ENCODE measurements at regions not wholly inside any gene's neighbourhood (a gene's known extent, or its start where the extent isn't known, plus 50 kb on each side); places are given as distances from the start of the nearest gene placed in this dataset.
"Not testable (repeated sequence)": the region's sequence is repeated elsewhere in the genome, so short reads cannot be mapped to it uniquely, and the experiment has no call there.

- peak overlapping the region; percentile 95 for H3K4me3 ChIP-seq (ENCODE audit: low read length)
- no peak for TF ChIP-seq CTCF (conservative IDR thresholded peaks at IDR 0.05; ENCODE audit: low read depth, low read length)
- DNase-seq (ENCODE audit: low read depth), result no peak
Observed at GRCh38 chr6:27694547-27694874, 217.7 kb downstream of the OR2B2 start.

GRCh38 chr6:27693766-27694546, 218.2 kb downstream of the OR2B2 start:
- peak overlapping the region; percentile 95 for H3K4me3 ChIP-seq (ENCODE audit: low read length)
- DNase-seq (ENCODE audit: low read depth), result no peak
- no peak for TF ChIP-seq CTCF (conservative IDR thresholded peaks at IDR 0.05; ENCODE audit: low read depth, low read length)

- DNase-seq (ENCODE audit: low read depth); H3K4me3 ChIP-seq (ENCODE audit: low read length): not testable (repeated sequence)
Observed at GRCh38 chr6:27692133-27692532, 219.2 kb upstream of the ZNF184 start.

GRCh38 chr6:27688014-27688586, 215.2 kb upstream of the ZNF184 start:
- peak; percentile 58 for DNase-seq (ENCODE audit: low read depth)
- H3K4me3 ChIP-seq (ENCODE audit: low read length), result peak overlapping the region; percentile 89
- TF ChIP-seq CTCF (conservative IDR thresholded peaks at IDR 0.05; ENCODE audit: low read depth, low read length), result no peak

- no peak for DNase-seq (ENCODE audit: low read depth)
- TF ChIP-seq CTCF (conservative IDR thresholded peaks at IDR 0.05; ENCODE audit: low read depth, low read length), result peak; percentile 79
Observed at GRCh38 chr6:27687154-27688013, 214.5 kb upstream of the ZNF184 start.

GRCh38 chr6:27685279-27685678, 212.4 kb upstream of the ZNF184 start:
- DNase-seq (ENCODE audit: low read depth), result no peak
- TF ChIP-seq CTCF (conservative IDR thresholded peaks at IDR 0.05; ENCODE audit: low read depth, low read length), result no peak
- H3K4me3 ChIP-seq (ENCODE audit: low read length), result no peak overlapping the region

More at GRCh38 chr6:27687154-27688013, 214.5 kb upstream of the ZNF184 start:
- H3K4me3 ChIP-seq (ENCODE audit: low read length), result peak overlapping the region; percentile 89

Measured in retinal pigment epithelial cell (primary cell).